ENCODE measurements at regions not wholly inside any gene's neighbourhood (a gene's known extent, or its start where the extent isn't known, plus 50 kb on each side); places are given as distances from the start of the nearest gene placed in this dataset.

DNA sequence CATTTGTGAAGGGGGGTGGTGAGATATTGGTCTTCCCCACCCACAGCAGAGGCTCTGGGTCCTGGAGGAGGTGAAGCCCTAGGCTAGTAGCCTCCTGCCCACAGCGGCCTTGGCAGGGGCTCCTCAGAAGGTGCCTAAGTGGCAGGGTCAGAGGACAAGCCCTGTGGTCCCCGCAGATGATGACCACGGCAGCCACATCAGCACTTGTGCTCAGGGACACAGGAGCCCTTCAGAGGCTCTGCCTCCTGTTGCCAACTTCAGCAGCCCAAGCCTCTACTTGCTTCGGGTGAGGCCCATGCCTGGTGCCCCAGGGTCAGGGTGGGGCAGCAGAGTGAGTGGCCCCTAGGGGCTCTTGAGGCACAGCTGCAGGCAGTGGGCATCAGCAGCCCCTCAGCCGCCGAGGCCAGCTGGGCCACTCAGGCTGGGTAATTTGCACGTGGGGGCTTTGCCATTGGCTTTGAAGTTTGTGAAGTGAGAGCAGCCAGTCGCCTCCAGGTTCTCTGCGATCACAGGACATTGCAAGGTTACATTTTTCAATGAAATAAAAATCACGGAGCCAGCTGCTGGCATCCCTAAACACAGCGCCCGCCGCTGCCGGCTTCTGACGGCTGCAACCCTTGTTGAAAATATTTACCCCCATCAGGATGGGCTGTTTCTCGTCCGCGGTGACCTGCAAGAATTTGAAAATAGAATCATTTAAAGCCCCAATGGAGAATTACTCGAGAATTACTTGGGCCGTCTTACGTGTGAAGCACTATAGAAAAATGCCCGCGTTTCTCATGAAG lies 108.5 kb downstream of the HMX1 start:
- Histone ChIP-seq H3K4me3 (no peak overlapping the region), H3K36me3 (no peaks in the 10 kb centered on the region), H3K9me3 (no peaks in the 10 kb centered on the region), H3K27ac (no peak overlapping the region), H3K4me1 (no peaks in the 10 kb centered on the region), H3K27me3 (peaks cover 0 to 70% of the 10 kb centered on the region in 2 donors)
- DNase-seq (peak in 2 of 4 donors; percentile 27 to 47), ATAC-seq (no peak)
- intact Hi-C loops (cut with DNase I) = no loop called here
- TF ChIP-seq, protein P1, sequence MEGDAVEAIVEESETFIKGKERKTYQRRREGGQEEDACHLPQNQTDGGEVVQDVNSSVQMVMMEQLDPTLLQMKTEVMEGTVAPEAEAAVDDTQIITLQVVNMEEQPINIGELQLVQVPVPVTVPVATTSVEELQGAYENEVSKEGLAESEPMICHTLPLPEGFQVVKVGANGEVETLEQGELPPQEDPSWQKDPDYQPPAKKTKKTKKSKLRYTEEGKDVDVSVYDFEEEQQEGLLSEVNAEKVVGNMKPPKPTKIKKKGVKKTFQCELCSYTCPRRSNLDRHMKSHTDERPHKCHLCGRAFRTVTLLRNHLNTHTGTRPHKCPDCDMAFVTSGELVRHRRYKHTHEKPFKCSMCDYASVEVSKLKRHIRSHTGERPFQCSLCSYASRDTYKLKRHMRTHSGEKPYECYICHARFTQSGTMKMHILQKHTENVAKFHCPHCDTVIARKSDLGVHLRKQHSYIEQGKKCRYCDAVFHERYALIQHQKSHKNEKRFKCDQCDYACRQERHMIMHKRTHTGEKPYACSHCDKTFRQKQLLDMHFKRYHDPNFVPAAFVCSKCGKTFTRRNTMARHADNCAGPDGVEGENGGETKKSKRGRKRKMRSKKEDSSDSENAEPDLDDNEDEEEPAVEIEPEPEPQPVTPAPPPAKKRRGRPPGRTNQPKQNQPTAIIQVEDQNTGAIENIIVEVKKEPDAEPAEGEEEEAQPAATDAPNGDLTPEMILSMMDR (IDR thresholded peaks at IDR 0.05) = no peak

DNA sequence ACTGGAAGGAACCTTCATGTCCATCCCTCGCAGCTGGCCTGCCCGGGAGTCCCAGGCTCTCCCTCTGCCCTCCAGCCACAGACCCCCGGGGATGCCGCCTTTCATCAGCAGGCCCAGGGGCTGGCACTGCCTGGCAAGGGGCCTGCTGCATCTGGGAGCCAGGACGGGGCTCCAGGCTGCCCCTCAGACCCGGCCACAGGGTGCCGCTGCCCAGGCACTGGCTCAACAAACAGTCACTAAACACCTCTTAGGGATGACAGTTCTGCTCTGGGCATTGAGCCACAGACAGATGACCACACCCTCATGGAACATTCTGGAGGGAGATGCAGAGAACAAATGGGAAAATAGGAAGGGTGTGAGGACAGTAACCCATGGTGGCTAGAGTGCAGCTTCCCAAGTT lies 109.3 kb downstream of the HMX1 start:
- H3K27me3 ChIP-seq = peaks cover 0 to 62% of the 10 kb centered on the region in 2 donors
- no peaks in the 10 kb centered on the region for H3K9me3 ChIP-seq
- TF ChIP-seq, protein P1 (IDR thresholded peaks at IDR 0.05) = no peak
- DNase-seq (peak in 2 of 4 donors; percentile 13 to 61), ATAC-seq (no peak)
- H3K4me3 ChIP-seq = no peak overlapping the region
- intact Hi-C loops (cut with DNase I) = no loop called here
- H3K4me1 ChIP-seq = no peaks in the 10 kb centered on the region
- no peaks in the 10 kb centered on the region for H3K36me3 ChIP-seq
- H3K27ac ChIP-seq = no peak overlapping the region

DNA sequence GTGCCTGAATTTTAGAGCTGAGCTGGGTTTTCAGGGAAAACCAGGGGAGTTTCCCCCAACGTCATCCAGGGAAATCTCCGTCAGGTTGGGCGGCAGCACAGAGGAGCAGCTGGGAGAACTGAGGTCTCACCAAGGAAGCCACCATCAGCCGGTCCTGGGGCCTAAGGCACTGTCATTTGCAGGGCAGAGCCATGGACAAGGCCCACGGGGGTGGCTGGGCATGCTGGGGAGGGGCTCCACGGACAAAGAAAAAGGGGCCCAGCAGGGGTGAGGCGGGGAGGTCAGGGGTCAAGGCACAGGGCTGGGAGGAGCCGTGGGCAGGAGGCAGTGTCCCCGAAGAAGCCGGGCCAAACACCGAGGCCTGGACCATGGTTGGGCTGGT lies 109.8 kb downstream of the HMX1 start:
- no peaks in the 10 kb centered on the region for H3K36me3 ChIP-seq
- no peaks in the 10 kb centered on the region for H3K4me1 ChIP-seq
- H3K27me3 ChIP-seq = peaks cover 0 to 59% of the 10 kb centered on the region in 2 donors
- no peaks in the 10 kb centered on the region for H3K9me3 ChIP-seq
- ATAC-seq (no peak), DNase-seq (peak in 2 of 4 donors; percentile 24 to 59)
- no peak overlapping the region for H3K27ac ChIP-seq
- H3K4me3 ChIP-seq = no peak overlapping the region
- intact Hi-C loops (cut with DNase I) = no loop called here
- TF ChIP-seq, protein P1 (IDR thresholded peaks at IDR 0.05) = no peak

DNA sequence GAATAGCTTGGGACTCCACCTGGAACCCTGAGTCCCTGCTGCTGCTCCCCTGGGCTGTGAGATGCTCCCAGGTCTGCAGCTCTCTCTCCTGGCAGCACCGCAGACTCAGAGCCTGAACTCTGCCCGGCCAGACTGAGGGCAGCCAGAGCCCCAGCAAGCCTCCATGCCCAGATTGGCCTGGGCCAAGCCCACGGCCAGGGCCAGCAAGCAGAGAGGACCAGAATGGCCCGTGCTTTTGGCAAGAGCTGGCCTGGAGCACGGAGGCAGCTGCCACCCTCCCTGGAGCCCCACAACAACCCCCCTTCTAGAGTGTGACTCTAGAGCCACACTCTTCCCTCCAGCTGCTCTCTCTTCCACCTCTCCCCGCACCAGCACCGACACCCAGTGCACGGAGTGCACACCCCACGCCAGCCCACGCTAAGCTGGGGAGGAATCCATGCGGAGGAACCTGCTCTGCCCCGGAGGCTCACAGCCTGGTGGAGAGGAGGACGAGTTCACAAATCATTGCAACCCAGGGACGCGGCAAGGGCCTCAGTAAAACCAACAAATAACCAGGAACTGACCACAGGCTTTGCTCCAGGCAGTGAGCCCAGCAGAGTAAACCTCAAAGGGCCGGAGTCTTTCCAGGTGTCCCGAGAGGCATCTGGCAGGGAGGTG lies 110.3 kb downstream of the HMX1 start:
- DNase-seq (peak in 2 of 4 donors; percentile 25 to 52), ATAC-seq (no peak)
- H3K9me3 ChIP-seq = no peaks in the 10 kb centered on the region
- TF ChIP-seq, protein P1 (IDR thresholded peaks at IDR 0.05) = no peak
- H3K4me1 ChIP-seq = no peaks in the 10 kb centered on the region
- no peak overlapping the region for H3K4me3 ChIP-seq
- H3K27ac ChIP-seq = no peak overlapping the region
- intact Hi-C loops (cut with DNase I) = no loop called here
- H3K36me3 ChIP-seq = no peaks in the 10 kb centered on the region
- H3K27me3 ChIP-seq = peaks cover 0 to 53% of the 10 kb centered on the region in 2 donors

DNA sequence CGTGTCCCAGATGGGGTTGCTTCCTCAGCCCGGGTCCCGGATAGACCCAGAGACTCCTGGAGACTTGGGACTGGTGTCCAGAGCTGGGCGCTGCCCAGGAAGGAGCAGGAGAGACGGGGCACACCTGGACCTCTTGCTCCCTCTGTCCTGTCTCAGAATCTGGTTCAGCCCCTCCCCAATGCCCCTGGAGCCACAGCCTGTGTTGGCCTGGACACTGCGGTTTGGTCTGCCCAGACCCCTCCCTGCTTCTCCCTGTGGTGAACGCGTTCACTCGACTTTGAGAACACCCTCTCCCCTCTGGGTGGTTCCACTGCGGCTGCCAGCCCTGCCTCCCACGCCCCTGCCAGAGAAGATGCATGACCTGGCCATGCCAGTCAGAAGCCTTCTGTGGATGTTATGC lies 111.1 kb downstream of the HMX1 start:
- Histone ChIP-seq H3K4me3 (no peak overlapping the region), H3K27me3 (peaks cover 0 to 46% of the 10 kb centered on the region in 2 donors), H3K27ac (no peak overlapping the region), H3K36me3 (no peaks in the 10 kb centered on the region), H3K4me1 (no peaks in the 10 kb centered on the region), H3K9me3 (no peaks in the 10 kb centered on the region)
- DNase-seq (peak in 2 of 4 donors; percentile 22 to 24), ATAC-seq (no peak)
- TF ChIP-seq, protein P1 (IDR thresholded peaks at IDR 0.05) = no peak
- intact Hi-C loops (cut with DNase I) = no loop called here

Data from left lung (tissue), 4 donors.